DND-41 (cell line): ENCODE measurements at regions not wholly inside any gene's neighbourhood (a gene's known extent, or its start where the extent isn't known, plus 50 kb on each side); places are given as distances from the start of the nearest gene placed in this dataset.

ENCODE experiments used
- ATAC-seq: fragments of 200-7000 bp; cut with Tn5 transposase; 3 replicates; pipeline ENCODE4 v1.9.1; 2021; ENCODE audit warnings: low read depth; ENCODE audit not compliant: insufficient read depth
- DNase-seq: peaks from one replicate; pipeline ENCODE4 v3.0.0-alpha.2; 2020
- H2AFZ ChIP-seq: 2 replicates; pipeline ENCODE4 v1.6.0; 2012; ENCODE audit warnings: low read depth, low read length
- H3K27ac ChIP-seq: 2 replicates; pipeline ENCODE4 v1.5.1; 2012; ENCODE audit warnings: low read length, inconsistent platforms
- H3K27me3 ChIP-seq: fragments of 200-600 bp; sonication (generic); 2 replicates; pipeline ENCODE4 v1.6.0; 2012; ENCODE audit warnings: low read length, mild to moderate bottlenecking, inconsistent platforms; ENCODE audit not compliant: insufficient read depth, poor library complexity
- H3K36me3 ChIP-seq: 2 replicates; pipeline ENCODE4 v1.5.1; 2012; ENCODE audit warnings: low read length, inconsistent platforms; ENCODE audit not compliant: insufficient read depth
- H3K4me1 ChIP-seq: 2 replicates; pipeline ENCODE4 v1.5.1; 2012; ENCODE audit warnings: mild to moderate bottlenecking, low read length; ENCODE audit not compliant: insufficient read depth
- H3K4me2 ChIP-seq: 2 replicates; pipeline ENCODE4 v1.6.0; 2012; ENCODE audit warnings: mild to moderate bottlenecking, moderate library complexity, low read length, inconsistent platforms; ENCODE audit not compliant: insufficient read depth
- H3K4me3 ChIP-seq, 2 experiments: fragments of 200-600 bp in 1 of 2; shearing (Covaris generic) in 1 of 2; 2 replicates each; pipeline ENCODE4 v1.5.1; 2012 to 2016; ENCODE audit warnings: inconsistent platforms in 2 of 2, low read length in 2 of 2, mild to moderate bottlenecking in 2 of 2, low read depth in 1 of 2, moderate library complexity in 1 of 2
- H3K79me2 ChIP-seq: 2 replicates; pipeline ENCODE4 v1.6.0; 2012; ENCODE audit warnings: low read length, inconsistent platforms; ENCODE audit not compliant: insufficient read depth
- H3K9ac ChIP-seq: 2 replicates; pipeline ENCODE4 v1.6.0; 2012; ENCODE audit warnings: low read depth, mild to moderate bottlenecking, inconsistent platforms, low read length, moderate library complexity
- H3K9me3 ChIP-seq: 2 replicates; pipeline ENCODE4 v1.5.1; 2012; ENCODE audit warnings: low read length, moderate library complexity, mild to moderate bottlenecking, inconsistent platforms; ENCODE audit not compliant: insufficient read depth, severe bottlenecking
- H4K20me1 ChIP-seq: 2 replicates; pipeline ENCODE4 v1.6.0; 2012; ENCODE audit warnings: low read length; ENCODE audit not compliant: insufficient read depth
- CTCF ChIP-seq: IDR thresholded peaks from 2 replicates; pipeline ENCODE4 v1.5.1; 2012; ENCODE audit warnings: borderline replicate concordance, low read length, moderate library complexity, mild to moderate bottlenecking; ENCODE audit not compliant: poor library complexity, severe bottlenecking; ENCODE audit errors: extremely low read depth
- EZH2 ChIP-seq: IDR thresholded peaks from 3 replicates; pipeline ENCODE4 v1.6.1; 2012; ENCODE audit warnings: borderline replicate concordance, low read depth, mild to moderate bottlenecking, moderate library complexity, low read length, inconsistent platforms; ENCODE audit not compliant: severe bottlenecking

GRCh38 chr10:118151461-118151860 is 104.7 kb upstream of the RAB11FIP2 start:
- TF ChIP-seq CTCF: no peak
- TF ChIP-seq EZH2: no peak
- H3K4me1 ChIP-seq: no peaks in the 10 kb centered on the region
- ATAC-seq (no peak), DNase-seq (no peak)
- H3K36me3 ChIP-seq: no peaks in the 10 kb centered on the region
- no peaks in the 10 kb centered on the region for H4K20me1 ChIP-seq
- peaks cover 11% of the 10 kb centered on the region for H3K27me3 ChIP-seq
- H3K27ac ChIP-seq: no peak overlapping the region
- no peak overlapping the region for H2AFZ ChIP-seq
- H3K4me2 ChIP-seq: no peak overlapping the region
- H3K79me2 ChIP-seq: no peaks in the 10 kb centered on the region
- no peak overlapping the region for H3K4me3 ChIP-seq
- no peaks in the 10 kb centered on the region for H3K9me3 ChIP-seq
- H3K9ac ChIP-seq: no peak overlapping the region

DNA sequence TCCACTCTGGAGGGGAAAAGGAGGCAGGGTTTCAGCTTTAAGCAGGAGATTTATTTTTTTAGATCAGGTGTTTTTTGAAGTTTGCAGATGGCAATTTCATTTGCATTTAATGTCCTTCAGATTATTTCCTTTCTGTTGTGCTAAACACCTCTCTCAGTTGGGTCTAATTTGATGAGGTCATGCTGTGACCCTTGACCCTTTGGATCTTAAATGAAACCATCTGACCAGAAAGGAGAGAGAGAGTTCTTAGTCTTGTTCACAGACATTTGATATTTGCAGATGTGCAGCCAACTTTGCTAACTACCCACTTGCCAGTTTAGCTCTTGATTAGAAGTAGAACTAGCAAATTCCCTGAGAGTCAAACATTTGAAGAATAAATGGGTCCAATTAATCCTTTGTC is 101.5 kb upstream of the RAB11FIP2 start:
- H3K4me1 ChIP-seq: no peaks in the 10 kb centered on the region
- no peak overlapping the region for H3K9ac ChIP-seq
- H3K4me2 ChIP-seq: no peak overlapping the region
- no peak overlapping the region for H3K4me3 ChIP-seq
- DNase-seq (no peak), ATAC-seq (no peak)
- no peaks in the 10 kb centered on the region for H3K9me3 ChIP-seq
- no peaks in the 10 kb centered on the region for H4K20me1 ChIP-seq
- H3K27ac ChIP-seq: no peak overlapping the region
- no peaks in the 10 kb centered on the region for H3K79me2 ChIP-seq
- H2AFZ ChIP-seq: no peak overlapping the region
- no peak for TF ChIP-seq CTCF
- no peak for TF ChIP-seq EZH2
- H3K36me3 ChIP-seq: no peaks in the 10 kb centered on the region
- H3K27me3 ChIP-seq: peaks cover 11% of the 10 kb centered on the region

DNA sequence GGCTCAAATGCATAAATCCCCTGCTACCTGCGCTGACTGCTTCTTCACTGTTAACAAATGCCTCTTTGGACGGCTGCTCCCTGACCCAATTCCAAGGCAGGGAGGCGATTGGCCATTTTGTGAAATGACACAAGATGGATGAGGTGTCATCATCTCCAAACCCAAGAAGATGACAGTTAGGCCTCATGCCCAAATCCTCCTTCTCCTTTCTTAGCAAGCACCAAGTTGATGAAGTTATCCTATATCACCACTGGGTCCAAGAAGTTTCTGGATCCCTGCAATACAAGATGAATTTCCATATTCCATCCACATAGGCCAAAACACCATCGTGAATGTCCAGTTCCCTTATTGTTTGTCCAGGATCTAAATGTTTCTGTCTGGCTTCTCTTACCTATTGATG is 98.5 kb upstream of the RAB11FIP2 start:
- H3K79me2 ChIP-seq: no peaks in the 10 kb centered on the region
- no peaks in the 10 kb centered on the region for H3K36me3 ChIP-seq
- no peak overlapping the region for H3K4me3 ChIP-seq
- no peaks in the 10 kb centered on the region for H3K4me1 ChIP-seq
- H3K4me2 ChIP-seq: no peak overlapping the region
- no peaks in the 10 kb centered on the region for H4K20me1 ChIP-seq
- TF ChIP-seq CTCF (no peak), EZH2 (no peak)
- no peak overlapping the region for H2AFZ ChIP-seq
- H3K9ac ChIP-seq: no peak overlapping the region
- no peaks in the 10 kb centered on the region for H3K9me3 ChIP-seq
- no peak for DNase-seq
- no peak for ATAC-seq
- no peak overlapping the region for H3K27ac ChIP-seq
- peaks cover 8% of the 10 kb centered on the region for H3K27me3 ChIP-seq

GRCh38 chr10:118141471-118141870 is 94.7 kb upstream of the RAB11FIP2 start:
- Histone ChIP-seq H3K4me1 (no peaks in the 10 kb centered on the region), H3K27ac (no peak overlapping the region), H3K9ac (no peak overlapping the region), H3K79me2 (no peaks in the 10 kb centered on the region), H3K27me3 (no peaks in the 10 kb centered on the region), H3K9me3 (no peaks in the 10 kb centered on the region), H2AFZ (no peak overlapping the region), H4K20me1 (no peaks in the 10 kb centered on the region), H3K36me3 (no peaks in the 10 kb centered on the region), H3K4me2 (no peak overlapping the region), H3K4me3 (no peak overlapping the region)
- ATAC-seq: no peak
- no peak for DNase-seq
- TF ChIP-seq EZH2: no peak
- TF ChIP-seq CTCF: no peak
